Stimulated activated CD8-positive, alpha-beta memory T cell treated with anti-CD3 and anti-CD28 coated beads, Interleukin-4, amount 100 ng/mL, for 1 hour (primary cell): ENCODE measurements at regions not wholly inside any gene's neighbourhood (a gene's known extent, or its start where the extent isn't known, plus 50 kb on each side); places are given as distances from the start of the nearest gene placed in this dataset.

Source experiments
- DNase-seq, 2 donors: peaks; one replicate each; pipeline ENCODE4 v3.0.0-alpha.2; 2020; ENCODE audit warnings: low read depth in 2 of 2, low spot score in 1 of 2

GRCh38 chr6:110033101-110033500 lies 55.0 kb downstream of the GPR6 start:
- no peak for DNase-seq

GRCh38 chr6:110033749-110034666 lies 55.9 kb downstream of the GPR6 start:
- DNase-seq, result no peak

GRCh38 chr6:110034667-110035036 lies 56.5 kb downstream of the GPR6 start:
- DNase-seq, result no peak

DNA sequence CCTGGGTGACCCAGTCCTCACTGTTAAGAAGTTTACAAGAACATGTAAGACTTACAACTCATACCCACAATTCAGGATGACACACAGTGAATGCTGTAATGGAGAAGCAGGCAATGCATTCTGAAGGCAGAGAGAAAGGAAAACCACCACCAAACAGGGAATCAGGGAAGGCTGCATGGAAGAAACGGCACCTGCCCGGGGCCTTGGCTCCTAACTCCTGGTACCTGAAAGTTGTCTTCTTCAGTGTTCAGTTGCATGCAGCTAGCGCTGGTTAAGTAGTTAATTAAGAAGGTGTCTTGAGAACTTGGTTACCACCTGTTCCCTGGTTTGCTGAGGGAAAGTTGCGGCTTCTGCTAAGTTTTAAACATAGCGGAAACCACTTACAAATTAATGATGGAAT lies 57.2 kb downstream of the GPR6 start:
- no peak for DNase-seq

DNA sequence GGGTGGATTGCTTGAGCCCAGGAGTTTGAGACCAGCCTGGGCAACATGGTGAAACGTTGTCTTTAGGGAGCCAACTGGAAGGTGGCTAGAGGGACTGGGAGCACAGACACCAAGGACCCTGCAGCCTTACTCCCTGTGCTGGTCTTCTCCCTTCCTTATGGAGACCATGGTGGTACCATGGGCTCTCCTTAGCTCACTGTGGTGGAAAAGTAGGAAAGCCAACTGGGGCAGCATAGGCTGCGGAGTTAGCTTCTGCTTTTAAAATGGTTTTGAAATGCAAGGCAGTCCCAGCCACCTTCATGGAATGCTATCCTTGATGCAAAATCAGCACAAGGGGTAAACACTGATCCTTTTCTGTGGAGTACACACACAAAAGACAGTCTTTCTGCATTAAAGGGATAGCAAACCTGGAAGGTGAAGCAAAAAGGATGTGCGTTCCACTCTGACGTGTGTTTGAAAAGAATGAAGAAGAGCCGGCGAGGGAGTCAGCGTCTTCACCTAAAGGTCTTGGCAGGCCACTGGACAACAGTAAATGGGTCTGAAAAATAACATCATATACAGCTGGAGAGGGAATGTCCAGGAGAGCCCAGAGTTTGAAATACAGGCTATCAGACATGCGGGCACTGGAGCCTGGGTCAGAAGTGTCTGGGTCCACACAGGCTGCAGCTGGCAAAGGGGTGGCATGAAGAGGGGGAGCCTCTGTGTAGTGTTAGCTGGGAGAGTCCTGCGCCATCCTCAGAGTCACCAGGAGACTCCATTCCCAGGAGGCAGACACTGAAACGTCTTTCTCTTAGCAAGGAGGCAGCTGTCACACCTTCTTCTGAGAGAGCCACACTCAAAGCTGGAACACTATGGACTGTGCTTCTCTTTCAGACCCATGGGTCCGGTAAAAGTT lies 58.5 kb downstream of the GPR6 start:
- no peak for DNase-seq

GRCh38 chr6:110037726-110038295 lies 59.7 kb downstream of the GPR6 start:
- no peak for DNase-seq

DNA sequence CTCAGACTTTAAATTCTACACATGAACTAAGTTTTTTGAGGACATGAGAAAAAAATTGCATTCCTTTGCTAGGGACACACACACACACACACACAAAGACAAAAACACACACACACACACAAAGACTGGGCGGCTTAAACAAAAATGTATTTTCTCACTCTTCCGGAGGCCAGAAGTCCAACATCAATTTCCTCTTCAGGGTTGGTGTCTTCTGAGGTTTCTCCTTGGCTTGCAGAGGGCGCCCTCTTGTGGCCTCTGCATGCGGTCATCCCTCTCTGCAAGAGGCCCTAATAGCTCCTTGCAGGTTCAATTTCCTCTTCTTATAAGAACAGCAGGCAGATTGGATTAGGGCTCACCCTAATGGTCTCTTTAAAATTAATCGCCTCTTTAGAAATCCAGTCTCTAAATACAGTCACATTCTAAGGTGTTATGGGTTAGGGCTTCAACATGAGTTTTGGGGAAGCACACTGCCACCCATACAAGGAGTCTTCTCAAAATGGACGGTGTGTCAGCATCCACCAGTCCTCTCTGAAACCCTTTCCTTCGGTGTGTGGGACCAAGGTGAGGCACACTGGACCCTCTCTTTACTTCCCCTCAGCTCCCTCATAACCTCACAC lies 61.4 kb downstream of the GPR6 start:
- peak; percentile 41 to 66 for DNase-seq

- peak in 1 of 2 donors; percentile 7 for DNase-seq
These were observed 61.9 kb downstream of the GPR6 start for GRCh38 chr6:110039981-110040383.

DNA sequence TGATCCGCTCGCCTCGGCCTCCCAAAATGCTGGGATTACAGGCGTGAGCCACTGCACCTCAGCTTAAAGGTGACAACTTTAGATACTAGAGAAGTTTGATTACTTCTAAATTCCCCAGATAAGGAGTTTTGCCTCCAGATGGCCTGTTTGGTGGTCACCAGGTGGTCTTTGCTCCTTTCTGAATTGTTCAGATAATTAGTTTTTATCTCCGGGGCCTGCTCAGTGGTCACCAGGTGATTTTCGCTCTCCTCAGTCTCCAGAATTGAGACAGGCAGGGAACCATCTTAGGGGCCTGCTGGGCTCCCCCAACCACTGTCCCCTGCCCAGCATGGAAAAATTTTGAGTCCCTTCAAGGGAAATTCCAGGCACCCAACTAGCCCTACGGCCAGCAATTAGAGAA lies 62.6 kb downstream of the GPR6 start:
- no peak for DNase-seq

- DNase-seq, result no peak
These were observed 63.0 kb downstream of the GPR6 start for GRCh38 chr6:110041126-110041525.

DNA sequence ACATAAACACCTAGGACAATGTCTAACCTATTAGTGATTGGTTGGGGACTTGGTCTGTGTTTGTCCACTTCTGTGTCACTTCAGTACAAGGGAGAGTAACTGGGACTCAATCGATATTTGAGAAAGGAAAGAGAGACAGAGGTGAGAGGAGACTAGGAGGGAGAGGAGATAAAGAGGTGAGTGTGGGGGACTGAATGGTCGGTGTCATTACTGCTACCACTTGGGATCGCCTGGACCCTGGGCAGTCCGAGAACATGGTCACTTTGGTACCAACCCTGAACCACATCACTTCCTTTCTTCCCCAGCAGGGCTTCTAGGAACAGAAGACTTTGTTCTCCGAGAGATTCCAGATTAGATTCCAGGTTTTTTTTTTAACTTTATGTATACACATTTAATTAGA lies 63.7 kb downstream of the GPR6 start:
- DNase-seq, result no peak

- DNase-seq, result no peak
These were observed 64.7 kb downstream of the GPR6 start for GRCh38 chr6:110042670-110043296.

DNA sequence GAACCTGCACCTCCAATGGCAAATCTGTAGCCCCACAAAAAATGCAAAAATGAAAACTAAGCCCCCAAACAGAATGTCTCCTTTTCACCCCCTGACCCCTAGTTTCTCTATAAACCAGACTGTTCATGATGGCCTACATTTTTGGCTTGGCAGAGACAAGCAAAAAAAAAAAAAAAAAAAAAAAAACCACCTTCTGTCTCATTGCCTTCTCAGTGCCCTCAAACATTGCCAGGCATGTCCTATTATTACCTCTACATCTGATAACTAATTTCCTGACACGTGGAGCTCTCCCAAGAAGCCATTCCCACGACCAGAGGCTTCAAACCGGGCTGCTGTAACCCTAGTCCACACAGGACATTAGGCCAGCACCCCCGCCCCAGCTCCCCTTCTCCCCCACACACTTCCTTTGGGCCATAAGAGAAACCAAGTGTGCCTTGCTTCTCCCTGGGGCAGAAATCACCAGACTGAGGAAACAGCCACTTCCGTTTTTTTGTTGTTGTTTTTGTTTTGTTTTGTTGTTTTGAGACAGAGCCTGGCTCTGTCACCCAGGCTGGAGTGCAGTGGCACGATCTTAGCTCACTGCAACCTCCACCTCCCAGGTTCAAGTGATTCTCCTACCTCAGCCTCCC lies 65.4 kb downstream of the GPR6 start:
- DNase-seq, result no peak

DNA sequence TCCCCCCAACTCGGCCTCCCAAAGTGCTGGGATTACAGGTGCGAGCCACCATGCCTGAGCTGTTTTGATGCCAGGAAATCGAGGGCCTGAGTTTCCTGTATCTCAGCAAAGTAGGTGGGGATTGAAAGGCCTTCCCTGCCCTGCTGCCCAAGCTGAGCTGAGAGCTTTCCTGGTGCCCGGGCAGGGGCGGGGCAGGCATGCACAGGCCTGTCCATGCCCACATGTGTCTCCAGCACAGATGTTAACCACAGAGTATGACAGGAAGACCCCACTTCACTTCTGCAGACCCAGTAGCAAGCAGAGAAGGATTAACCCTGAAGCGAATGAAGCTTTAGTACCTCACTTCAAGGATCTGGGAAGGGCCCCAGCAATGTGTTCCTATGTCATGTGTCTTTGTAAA lies 66.0 kb downstream of the GPR6 start:
- DNase-seq, result no peak

DNA sequence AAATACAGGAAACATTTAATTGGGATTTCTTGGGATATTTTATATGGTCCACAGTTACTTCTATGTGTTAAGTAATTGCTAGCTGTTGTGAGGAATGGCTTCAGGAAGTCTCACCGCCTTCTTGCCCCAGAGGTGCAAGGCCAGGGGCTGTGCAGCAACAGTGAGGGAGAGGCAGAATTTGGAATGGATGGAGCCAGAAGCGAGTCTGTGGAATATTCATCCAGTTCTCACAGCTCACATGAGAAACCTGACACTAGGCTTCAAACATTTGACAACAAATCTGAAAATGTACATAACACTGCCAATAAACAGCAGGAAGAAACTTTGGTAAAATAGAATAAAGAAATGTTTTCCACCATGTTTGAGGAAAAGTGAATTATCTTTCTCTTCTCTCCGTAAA lies 66.5 kb downstream of the GPR6 start:
- DNase-seq, result no peak

DNA sequence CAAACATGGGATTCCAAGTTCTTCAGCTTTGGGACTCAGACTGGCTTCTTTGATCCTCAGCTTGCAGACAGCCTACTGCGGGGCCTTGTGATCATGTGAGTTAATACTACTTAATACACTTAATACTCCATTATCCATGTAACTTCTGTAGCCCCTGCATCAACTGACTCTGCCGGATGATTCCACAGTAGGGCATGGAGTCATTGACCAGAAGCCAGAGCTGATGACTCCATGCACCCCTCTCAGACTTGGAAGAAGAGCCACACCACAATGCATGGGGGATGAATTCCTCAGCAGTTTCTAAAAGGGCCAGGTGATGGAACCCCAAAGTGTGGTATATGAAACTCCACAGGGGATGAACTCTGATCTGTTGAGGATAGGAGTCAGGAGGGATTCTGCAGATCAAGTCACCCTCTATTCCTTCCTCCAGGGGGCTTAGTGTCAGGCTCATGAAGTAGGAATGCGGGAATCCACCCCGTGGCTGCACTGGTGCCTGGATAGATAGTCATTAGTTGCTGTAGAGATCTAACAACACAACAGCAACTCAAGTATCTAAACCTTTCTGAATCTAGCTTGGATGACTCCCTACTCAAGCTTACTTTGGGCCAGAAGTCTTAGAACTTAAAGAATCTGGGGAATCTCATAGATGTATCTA lies 70.2 kb downstream of the GPR6 start:
- DNase-seq, result no peak

DNA sequence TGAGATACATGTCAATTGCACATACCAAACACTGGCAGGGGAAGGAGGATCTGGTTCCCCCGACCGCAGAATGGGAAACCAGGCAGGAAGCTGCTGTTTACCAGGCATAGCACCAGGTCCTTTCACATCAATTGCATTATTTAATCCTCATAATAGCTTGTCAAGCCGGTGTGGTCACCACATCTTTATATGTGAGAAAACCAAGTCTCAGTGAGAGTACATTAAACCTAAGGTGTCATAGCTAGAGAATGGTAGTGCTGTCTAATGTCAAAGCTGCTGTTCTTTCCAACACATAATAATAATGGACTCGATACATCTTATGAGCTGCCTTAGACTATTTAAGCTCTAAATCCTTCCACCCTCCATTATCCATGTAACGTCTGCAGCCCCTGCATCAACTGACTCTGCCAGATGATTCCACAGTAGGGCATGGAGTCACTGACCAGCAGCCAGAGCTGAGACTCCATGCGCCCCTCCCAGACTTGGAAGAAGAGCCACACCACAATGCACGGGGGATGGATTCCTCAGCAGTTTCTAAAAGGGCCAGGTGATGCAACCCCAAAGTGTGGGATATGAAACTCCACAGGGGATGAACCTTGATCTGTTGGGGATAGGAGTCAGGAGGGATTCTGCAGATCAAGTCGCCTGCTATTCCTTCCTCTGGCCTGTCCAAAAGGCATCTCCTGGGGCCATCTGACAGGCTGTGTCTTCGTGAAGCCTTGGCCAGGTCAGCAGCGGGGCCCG lies 71.8 kb downstream of the GPR6 start:
- no peak for DNase-seq
